CD8-positive, alpha-beta memory T cell (primary cell): ENCODE measurements at regions not wholly inside any gene's neighbourhood (a gene's known extent, or its start where the extent isn't known, plus 50 kb on each side); places are given as distances from the start of the nearest gene placed in this dataset.

Experiments
- CTCF ChIA-PET: fragments of 350-600 bp; sonication (Branson Sonifier 250); formaldehyde crosslinking; loops from one replicate; lab custom pipeline; 2021; ENCODE audit warnings: antibody characterized with exemption; lab: Charles Lee
- POLR2A ChIA-PET: fragments of 350-600 bp; sonication (Branson Sonifier 250); formaldehyde crosslinking; loops from one replicate; lab custom pipeline; 2021; ENCODE audit warnings: antibody characterized with exemption; lab: Charles Lee
- DNase-seq, 5 donors: peaks; one replicate each; pipeline versions ENCODE4 v3.0.0 to v3.0.0-alpha.2; 2020 to 2022; ENCODE audit warnings: mixed read lengths in 1 of 5
- H3K27ac ChIP-seq: one replicate; pipeline ENCODE4 v1.7.0; 2013; ENCODE audit warnings: low read depth, mild to moderate bottlenecking, low read length, moderate library complexity
- H3K27me3 ChIP-seq: 2 replicates; pipeline ENCODE4 v1.7.0; 2013; ENCODE audit warnings: low read length, mild to moderate bottlenecking; ENCODE audit not compliant: insufficient read depth, poor library complexity, severe bottlenecking
- H3K36me3 ChIP-seq: 2 replicates; pipeline ENCODE4 v1.7.0; 2013; ENCODE audit warnings: mild to moderate bottlenecking, low read length, moderate library complexity; ENCODE audit not compliant: insufficient read depth
- H3K4me1 ChIP-seq: 2 replicates; pipeline ENCODE4 v1.7.0; 2013; ENCODE audit warnings: mild to moderate bottlenecking, low read length, moderate library complexity; ENCODE audit not compliant: insufficient read depth
- H3K4me3 ChIP-seq: 2 replicates; pipeline ENCODE4 v1.7.0; 2013; ENCODE audit warnings: mild to moderate bottlenecking, low read length
- H3K9me3 ChIP-seq: 2 replicates; pipeline ENCODE4 v1.7.0; 2013; ENCODE audit warnings: mild to moderate bottlenecking, low read length
- H3K27ac Mint-ChIP-seq, 8 donors: one replicate each; pipeline ENCODE4 v1.8.0; 2020 to 2021; ENCODE audit warnings: mixed read lengths in 8 of 8, mild to moderate bottlenecking in 6 of 8, inconsistent platforms in 3 of 8, moderate library complexity in 3 of 8
- H3K27me3 Mint-ChIP-seq, 2 donors: one replicate each; pipeline ENCODE4 v1.8.0; 2020 to 2021; ENCODE audit warnings: mixed read lengths in 2 of 2, mild to moderate bottlenecking in 1 of 2, moderate library complexity in 1 of 2
- H3K36me3 Mint-ChIP-seq, 3 donors: one replicate each; pipeline ENCODE4 v1.8.0; 2020 to 2021; ENCODE audit warnings: mixed read lengths in 3 of 3, inconsistent platforms in 1 of 3, mild to moderate bottlenecking in 1 of 3
- H3K4me1 Mint-ChIP-seq, 3 donors: one replicate each; pipeline ENCODE4 v1.8.0; 2020 to 2021; ENCODE audit warnings: mixed read lengths in 3 of 3, inconsistent platforms in 1 of 3, mild to moderate bottlenecking in 1 of 3
- H3K4me3 Mint-ChIP-seq, 7 donors: one replicate each; pipeline ENCODE4 v1.8.0; 2020 to 2021; ENCODE audit warnings: mixed read lengths in 7 of 7, mild to moderate bottlenecking in 6 of 7, moderate library complexity in 4 of 7, inconsistent platforms in 2 of 7
- H3K9me3 Mint-ChIP-seq, 5 donors: one replicate each; pipeline ENCODE4 v1.8.0; 2020 to 2022; ENCODE audit warnings: mixed read lengths in 5 of 5, mild to moderate bottlenecking in 3 of 5, moderate library complexity in 2 of 5, inconsistent platforms in 1 of 5

DNA sequence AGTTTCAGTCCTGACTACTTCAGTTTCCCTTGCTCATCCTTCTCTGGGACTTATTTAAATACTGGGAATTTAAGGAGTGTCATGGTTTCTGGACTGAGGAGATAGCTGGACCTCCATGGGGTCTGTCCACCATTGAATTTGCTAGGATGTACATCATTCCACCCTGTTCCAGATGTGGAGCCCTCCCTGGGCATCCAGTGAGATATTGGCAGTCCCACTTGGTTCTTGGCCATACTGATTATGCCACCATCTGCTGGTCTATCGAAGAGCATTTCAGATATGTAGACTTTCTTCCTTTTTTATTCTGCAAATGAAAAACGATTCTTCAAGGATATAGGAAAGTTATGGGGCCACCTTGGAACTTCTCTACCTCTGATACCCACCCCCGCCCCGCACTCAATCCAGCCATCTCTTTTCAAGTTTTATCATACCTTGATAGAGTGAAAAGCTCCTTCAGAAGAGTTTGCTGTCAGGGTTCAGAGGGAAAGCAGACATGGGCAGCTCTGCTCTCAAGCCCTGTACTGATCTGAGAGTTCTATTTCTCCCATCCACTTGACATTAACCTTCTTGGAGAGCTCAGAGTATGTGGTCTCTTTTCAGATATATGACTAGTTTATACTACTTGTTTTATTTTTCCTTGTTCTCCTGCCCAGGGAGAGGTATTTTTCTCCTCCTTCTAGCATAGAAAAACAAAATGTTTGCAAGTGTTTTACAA is 490.7 kb upstream of the SGCD start:
- no peak for DNase-seq
- H3K9me3 Mint-ChIP-seq, result peaks cover 0 to 10% (median 2%) of the 10 kb centered on the region in 5 donors
- peak overlapping the region in 3 of 8 donors; percentile 57 to 66 (median 63) for H3K27ac Mint-ChIP-seq
- no peak overlapping the region for H3K4me3 Mint-ChIP-seq
- peaks cover 0 to 4% of the 10 kb centered on the region in 2 donors for H3K27me3 Mint-ChIP-seq
- Histone ChIP-seq H3K4me3 (no peak overlapping the region), H3K27me3 (no peaks in the 10 kb centered on the region), H3K27ac (no peak overlapping the region), H3K36me3 (no peaks in the 10 kb centered on the region), H3K9me3 (no peaks in the 10 kb centered on the region), H3K4me1 (no peaks in the 10 kb centered on the region)
- POLR2A ChIA-PET, result no interaction called here
- H3K4me1 Mint-ChIP-seq, result peaks cover 3 to 20% (median 8%) of the 10 kb centered on the region in 3 donors
- CTCF ChIA-PET, result no interaction called here
- H3K36me3 Mint-ChIP-seq, result no peaks in the 10 kb centered on the region

GRCh38 chr5:155838394-155838793 is 488.6 kb upstream of the SGCD start:
- DNase-seq, result no peak
- Histone ChIP-seq H3K4me3 (no peak overlapping the region), H3K27ac (no peak overlapping the region), H3K9me3 (no peaks in the 10 kb centered on the region), H3K4me1 (no peaks in the 10 kb centered on the region), H3K36me3 (no peaks in the 10 kb centered on the region), H3K27me3 (no peaks in the 10 kb centered on the region)
- peaks cover 0 to 7% of the 10 kb centered on the region in 2 donors for H3K27me3 Mint-ChIP-seq
- H3K9me3 Mint-ChIP-seq, result peaks cover 0 to 10% (median 2%) of the 10 kb centered on the region in 5 donors
- no peak overlapping the region for H3K4me3 Mint-ChIP-seq
- no peak overlapping the region for H3K27ac Mint-ChIP-seq
- ChIA-PET CTCF (no interaction called here), POLR2A (no interaction called here)
- peaks cover 3 to 18% (median 6%) of the 10 kb centered on the region in 3 donors for H3K4me1 Mint-ChIP-seq
- no peaks in the 10 kb centered on the region for H3K36me3 Mint-ChIP-seq

DNA sequence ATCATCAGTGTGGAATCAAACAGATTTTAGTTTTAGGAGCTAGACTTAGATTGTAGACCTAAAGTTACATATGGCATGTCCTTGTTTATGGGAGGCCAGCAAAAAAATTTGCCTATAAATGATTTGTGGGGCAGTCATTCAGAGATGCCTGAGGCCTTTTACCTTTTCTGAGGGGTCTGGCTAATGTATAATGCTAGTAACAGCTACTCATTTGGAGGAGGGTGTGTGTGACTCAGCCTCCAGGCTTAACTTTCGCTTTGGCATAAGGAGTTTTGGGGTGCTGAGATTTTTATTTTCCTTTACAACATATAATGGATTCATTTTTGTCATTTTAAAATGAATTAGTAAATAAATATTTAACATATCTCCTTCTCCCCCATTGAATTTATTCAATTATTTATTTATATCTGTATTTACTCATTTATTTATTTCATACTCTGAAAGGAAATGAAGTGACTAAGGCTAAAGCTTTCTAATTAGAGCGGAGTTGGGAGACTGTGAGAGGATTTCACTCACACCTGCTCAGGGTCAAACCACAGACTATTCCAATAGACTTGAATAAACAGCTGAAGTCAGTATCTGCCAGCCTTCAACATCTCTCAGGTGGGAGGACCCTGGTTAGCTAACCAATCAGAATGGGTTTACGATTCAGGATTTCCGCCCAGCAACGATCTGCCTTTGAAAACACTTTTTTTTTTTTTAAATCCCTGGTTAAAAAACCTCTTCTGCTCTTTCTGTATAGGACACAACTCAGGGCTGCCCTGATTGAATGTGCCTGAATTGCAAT is 487.5 kb upstream of the SGCD start:
- no peak overlapping the region for H3K4me3 ChIP-seq
- DNase-seq, result no peak
- Mint-ChIP-seq H3K4me3 (peak overlapping the region in 1 of 7 donors; percentile 0), H3K9me3 (peaks cover 0 to 10% (median 2%) of the 10 kb centered on the region in 5 donors), H3K27me3 (peaks cover 0 to 7% of the 10 kb centered on the region in 2 donors), H3K36me3 (no peaks in the 10 kb centered on the region), H3K4me1 (peaks cover 0 to 10% (median 0%) of the 10 kb centered on the region in 3 donors), H3K27ac (no peak overlapping the region)
- no peaks in the 10 kb centered on the region for H3K36me3 ChIP-seq
- ChIA-PET CTCF (no interaction called here), POLR2A (no interaction called here)
- H3K27ac ChIP-seq, result no peak overlapping the region
- H3K9me3 ChIP-seq, result no peaks in the 10 kb centered on the region
- no peaks in the 10 kb centered on the region for H3K4me1 ChIP-seq
- H3K27me3 ChIP-seq, result no peaks in the 10 kb centered on the region

GRCh38 chr5:155844542-155844941 is 482.4 kb upstream of the SGCD start:
- DNase-seq, result no peak
- H3K27me3 ChIP-seq, result no peaks in the 10 kb centered on the region
- Mint-ChIP-seq H3K9me3 (no peaks in the 10 kb centered on the region), H3K36me3 (no peaks in the 10 kb centered on the region), H3K27ac (no peak overlapping the region), H3K4me3 (no peak overlapping the region), H3K4me1 (no peaks in the 10 kb centered on the region), H3K27me3 (peaks cover 0 to 4% of the 10 kb centered on the region in 2 donors)
- no peaks in the 10 kb centered on the region for H3K9me3 ChIP-seq
- ChIA-PET CTCF (no interaction called here), POLR2A (no interaction called here)
- no peaks in the 10 kb centered on the region for H3K4me1 ChIP-seq
- H3K27ac ChIP-seq, result no peak overlapping the region
- H3K36me3 ChIP-seq, result no peaks in the 10 kb centered on the region
- H3K4me3 ChIP-seq, result no peak overlapping the region

GRCh38 chr5:155850370-155850769 is 476.6 kb upstream of the SGCD start:
- Mint-ChIP-seq H3K27ac (no peak overlapping the region), H3K27me3 (no peaks in the 10 kb centered on the region), H3K4me3 (no peak overlapping the region), H3K36me3 (no peaks in the 10 kb centered on the region), H3K4me1 (no peaks in the 10 kb centered on the region), H3K9me3 (no peaks in the 10 kb centered on the region)
- Histone ChIP-seq H3K27me3 (no peaks in the 10 kb centered on the region), H3K9me3 (no peaks in the 10 kb centered on the region), H3K4me1 (no peaks in the 10 kb centered on the region), H3K4me3 (no peak overlapping the region), H3K36me3 (no peaks in the 10 kb centered on the region), H3K27ac (no peak overlapping the region)
- CTCF ChIA-PET, result no interaction called here
- POLR2A ChIA-PET, result no interaction called here
- no peak for DNase-seq

- POLR2A ChIA-PET, result no interaction called here
- peaks cover 0 to 1% (median 0%) of the 10 kb centered on the region in 5 donors for H3K9me3 Mint-ChIP-seq
- H3K4me1 Mint-ChIP-seq, result no peaks in the 10 kb centered on the region
These were observed 460.0 kb upstream of the SGCD start for GRCh38 chr5:155866971-155867370.

GRCh38 chr5:155867522-155868088 is 459.4 kb upstream of the SGCD start:
- Histone ChIP-seq H3K36me3 (no peaks in the 10 kb centered on the region), H3K4me3 (no peak overlapping the region), H3K27ac (no peak overlapping the region), H3K4me1 (no peaks in the 10 kb centered on the region), H3K27me3 (no peaks in the 10 kb centered on the region), H3K9me3 (no peaks in the 10 kb centered on the region)
- ChIA-PET CTCF (no interaction called here), POLR2A (no interaction called here)
- Mint-ChIP-seq H3K9me3 (peaks cover 0 to 1% (median 0%) of the 10 kb centered on the region in 5 donors), H3K27me3 (peaks cover 5 to 9% of the 10 kb centered on the region in 2 donors), H3K27ac (peak overlapping the region in 1 of 8 donors; percentile 37), H3K4me3 (no peak overlapping the region), H3K4me1 (no peaks in the 10 kb centered on the region), H3K36me3 (peaks cover 0 to 1% (median 0%) of the 10 kb centered on the region in 3 donors)
- DNase-seq, result no peak

More at GRCh38 chr5:155866971-155867370, 460.0 kb upstream of the SGCD start:
- Histone ChIP-seq H3K27ac (no peak overlapping the region), H3K36me3 (no peaks in the 10 kb centered on the region), H3K4me1 (no peaks in the 10 kb centered on the region), H3K9me3 (no peaks in the 10 kb centered on the region), H3K27me3 (no peaks in the 10 kb centered on the region), H3K4me3 (no peak overlapping the region)
- Mint-ChIP-seq H3K36me3 (peaks cover 0 to 1% (median 0%) of the 10 kb centered on the region in 3 donors), H3K27ac (no peak overlapping the region), H3K4me3 (no peak overlapping the region), H3K27me3 (peaks cover 5 to 8% of the 10 kb centered on the region in 2 donors)
- CTCF ChIA-PET, result no interaction called here
- DNase-seq, result no peak

GRCh38 chr5:155870636-155871035 is 456.3 kb upstream of the SGCD start:
- CTCF ChIA-PET, result no interaction called here

More at GRCh38 chr5:155870636-155871035, 456.3 kb upstream of the SGCD start:
- no peak for DNase-seq
- Histone ChIP-seq H3K4me1 (no peaks in the 10 kb centered on the region), H3K27ac (no peak overlapping the region), H3K9me3 (no peaks in the 10 kb centered on the region), H3K36me3 (no peaks in the 10 kb centered on the region), H3K27me3 (no peaks in the 10 kb centered on the region), H3K4me3 (no peak overlapping the region)
- Mint-ChIP-seq H3K4me3 (no peak overlapping the region), H3K27ac (no peak overlapping the region), H3K36me3 (no peaks in the 10 kb centered on the region), H3K27me3 (peaks cover 4 to 9% of the 10 kb centered on the region in 2 donors), H3K9me3 (no peaks in the 10 kb centered on the region), H3K4me1 (no peaks in the 10 kb centered on the region)
- POLR2A ChIA-PET, result no interaction called here
